Breast epithelium (tissue), 3 donors: ENCODE measurements at regions not wholly inside any gene's neighbourhood (a gene's known extent, or its start where the extent isn't known, plus 50 kb on each side); places are given as distances from the start of the nearest gene placed in this dataset.

Experiments used
- CTCF ChIP-seq, 3 donors: fragments of 450-650 bp; IDR thresholded peaks; one replicate each; pipeline ENCODE4 v1.5.1; 2016 to 2017; ENCODE audit warnings: antibody characterized with exemption in 3 of 3, mild to moderate bottlenecking in 3 of 3, moderate library complexity in 3 of 3
- POLR2A ChIP-seq: fragments of 450-650 bp; IDR thresholded peaks from one replicate; pipeline ENCODE4 v1.6.1; 2016; ENCODE audit warnings: antibody characterized with exemption, mild to moderate bottlenecking, moderate library complexity
- POLR2AphosphoS5 ChIP-seq, 3 donors: sonication (generic); formaldehyde crosslinking; IDR thresholded peaks; one replicate each; pipeline ENCODE4 v1.6.1; 2017; ENCODE audit warnings: antibody characterized with exemption in 3 of 3

- TF ChIP-seq CTCF (IDR thresholded peaks at IDR 0.05) = no peak
- TF ChIP-seq POLR2AphosphoS5 (IDR thresholded peaks at IDR 0.05) = no peak
- TF ChIP-seq POLR2A = no peak
Observed at GRCh38 chr2:200749631-200750322, 61.9 kb upstream of the BZW1 start.
